ENCODE measurements at regions not wholly inside any gene's neighbourhood (a gene's known extent, or its start where the extent isn't known, plus 50 kb on each side); places are given as distances from the start of the nearest gene placed in this dataset.

DNA sequence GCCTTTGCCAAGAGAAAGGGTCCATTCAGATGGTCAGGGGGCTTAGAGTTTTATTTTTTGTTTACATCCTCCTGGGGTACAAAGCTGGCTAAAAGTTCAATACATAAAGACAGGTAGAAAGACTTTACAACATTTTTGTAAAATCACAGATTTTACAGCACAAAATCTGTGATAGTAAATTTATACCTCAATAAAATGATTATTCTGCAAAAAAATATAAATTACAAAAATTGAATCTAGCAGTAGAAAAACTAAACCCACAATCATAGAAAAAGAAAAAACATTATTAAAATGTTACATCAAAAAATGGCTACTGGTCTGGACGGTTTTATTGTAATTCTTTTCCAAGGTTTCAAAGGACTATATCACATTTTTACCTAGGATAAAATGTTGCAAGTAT is 674.2 kb upstream of the CHAC2 start:
- Histone ChIP-seq H3K9me1 (ENCODE audit: control insufficient read depth, extremely low read depth, insufficient read depth, low read length) (no peaks in the 10 kb centered on the region), H3K4me1 (ENCODE audit: control insufficient read depth, extremely low read depth, insufficient read depth, low read length) (no peaks in the 10 kb centered on the region), H3K9ac (ENCODE audit: control insufficient read depth, extremely low read depth, insufficient read depth, low read length) (no peak overlapping the region), H4K20me1 (ENCODE audit: control insufficient read depth, extremely low read depth, insufficient read depth, low read length) (no peaks in the 10 kb centered on the region), H3K4me3 (ENCODE audit: control insufficient read depth in 2 of 3, extremely low read depth in 1 of 3, insufficient read depth in 2 of 3, low read depth in 1 of 3, low read length in 3 of 3) (no peak overlapping the region), H3K27ac (ENCODE audit: control insufficient read depth, insufficient read depth, low read length) (no peak overlapping the region), H3K36me3 (ENCODE audit: control insufficient read depth in 2 of 2, extremely low read depth in 1 of 2, insufficient read depth in 2 of 2, low read length in 2 of 2) (no peaks in the 10 kb centered on the region), H3K27me3 (ENCODE audit: control insufficient read depth, extremely low read depth, insufficient read depth, low read length) (no peaks in the 10 kb centered on the region), H3K79me2 (ENCODE audit: control insufficient read depth, insufficient read depth, low read length) (no peaks in the 10 kb centered on the region), H2AFZ (ENCODE audit: control insufficient read depth, low read length) (no peak overlapping the region), H3K9me3 (ENCODE audit: control insufficient read depth, low read depth, low read length) (no peaks in the 10 kb centered on the region), H3K4me2 (ENCODE audit: control insufficient read depth, extremely low read depth, insufficient read depth, low read depth, low read length) (no peak overlapping the region)
- no peak for TF ChIP-seq EZH2 (IDR thresholded peaks at IDR 0.05; ENCODE audit: low read length)
- TF ChIP-seq, protein P1, sequence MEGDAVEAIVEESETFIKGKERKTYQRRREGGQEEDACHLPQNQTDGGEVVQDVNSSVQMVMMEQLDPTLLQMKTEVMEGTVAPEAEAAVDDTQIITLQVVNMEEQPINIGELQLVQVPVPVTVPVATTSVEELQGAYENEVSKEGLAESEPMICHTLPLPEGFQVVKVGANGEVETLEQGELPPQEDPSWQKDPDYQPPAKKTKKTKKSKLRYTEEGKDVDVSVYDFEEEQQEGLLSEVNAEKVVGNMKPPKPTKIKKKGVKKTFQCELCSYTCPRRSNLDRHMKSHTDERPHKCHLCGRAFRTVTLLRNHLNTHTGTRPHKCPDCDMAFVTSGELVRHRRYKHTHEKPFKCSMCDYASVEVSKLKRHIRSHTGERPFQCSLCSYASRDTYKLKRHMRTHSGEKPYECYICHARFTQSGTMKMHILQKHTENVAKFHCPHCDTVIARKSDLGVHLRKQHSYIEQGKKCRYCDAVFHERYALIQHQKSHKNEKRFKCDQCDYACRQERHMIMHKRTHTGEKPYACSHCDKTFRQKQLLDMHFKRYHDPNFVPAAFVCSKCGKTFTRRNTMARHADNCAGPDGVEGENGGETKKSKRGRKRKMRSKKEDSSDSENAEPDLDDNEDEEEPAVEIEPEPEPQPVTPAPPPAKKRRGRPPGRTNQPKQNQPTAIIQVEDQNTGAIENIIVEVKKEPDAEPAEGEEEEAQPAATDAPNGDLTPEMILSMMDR (optimal IDR thresholded peaks at IDR 0.05 in 1 of 3, IDR thresholded peaks at IDR 0.05 in 1 of 3, conservative IDR thresholded peaks at IDR 0.05 in 1 of 3; ENCODE audit: extremely low read depth in 1 of 3, insufficient read depth in 2 of 3, low read length in 3 of 3) = no peak
- DNase-seq (ENCODE audit: low read depth, low spot score) (no peak), FAIRE-seq (no peak)
- dilution Hi-C loops (cut with MboI; ENCODE audit: extremely low pct_ligation_motif_present, low sequenced_read_pairs) = no loop called here

DNA sequence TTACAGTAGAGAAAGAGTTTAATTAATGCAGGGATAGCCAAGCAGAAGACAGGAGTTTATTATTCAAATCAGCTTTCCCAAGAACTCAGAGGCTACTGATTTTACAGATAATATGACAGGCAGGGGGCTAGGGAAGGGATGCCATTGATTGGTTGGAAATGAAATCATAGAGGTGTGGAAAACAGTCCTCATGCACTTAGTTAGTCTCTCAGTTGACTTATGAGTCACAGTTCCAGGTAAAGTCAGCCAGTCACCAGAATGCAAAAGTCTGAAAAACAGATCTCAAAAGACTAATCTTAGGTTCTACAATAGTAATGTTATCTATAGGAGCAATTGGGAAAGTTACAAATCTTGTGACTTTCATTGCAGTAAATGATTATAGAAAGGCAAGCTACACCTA is 676.4 kb upstream of the CHAC2 start:
- no peaks in the 10 kb centered on the region for H3K27me3 ChIP-seq (ENCODE audit: control insufficient read depth, extremely low read depth, insufficient read depth, low read length)
- no peak overlapping the region for H3K27ac ChIP-seq (ENCODE audit: control insufficient read depth, insufficient read depth, low read length)
- FAIRE-seq = no peak
- no peaks in the 10 kb centered on the region for H3K36me3 ChIP-seq (ENCODE audit: control insufficient read depth in 2 of 2, extremely low read depth in 1 of 2, insufficient read depth in 2 of 2, low read length in 2 of 2)
- dilution Hi-C loops (cut with MboI; ENCODE audit: extremely low pct_ligation_motif_present, low sequenced_read_pairs) = no loop called here
- DNase-seq (ENCODE audit: low read depth, low spot score) = no peak
- TF ChIP-seq, protein P1 (optimal IDR thresholded peaks at IDR 0.05 in 1 of 3, IDR thresholded peaks at IDR 0.05 in 1 of 3, conservative IDR thresholded peaks at IDR 0.05 in 1 of 3; ENCODE audit: extremely low read depth in 1 of 3, insufficient read depth in 2 of 3, low read length in 3 of 3) = no peak
- TF ChIP-seq EZH2 (IDR thresholded peaks at IDR 0.05; ENCODE audit: low read length) = no peak
- H3K4me2 ChIP-seq (ENCODE audit: control insufficient read depth, extremely low read depth, insufficient read depth, low read depth, low read length) = no peak overlapping the region
- no peak overlapping the region for H3K4me3 ChIP-seq (ENCODE audit: control insufficient read depth in 2 of 3, extremely low read depth in 1 of 3, insufficient read depth in 2 of 3, low read depth in 1 of 3, low read length in 3 of 3)
- H3K9me1 ChIP-seq (ENCODE audit: control insufficient read depth, extremely low read depth, insufficient read depth, low read length) = no peaks in the 10 kb centered on the region
- no peaks in the 10 kb centered on the region for H4K20me1 ChIP-seq (ENCODE audit: control insufficient read depth, extremely low read depth, insufficient read depth, low read length)
- peaks cover 12% of the 10 kb centered on the region for H3K4me1 ChIP-seq (ENCODE audit: control insufficient read depth, extremely low read depth, insufficient read depth, low read length)
- no peaks in the 10 kb centered on the region for H3K79me2 ChIP-seq (ENCODE audit: control insufficient read depth, insufficient read depth, low read length)
- H3K9me3 ChIP-seq (ENCODE audit: control insufficient read depth, low read depth, low read length) = no peaks in the 10 kb centered on the region
- H2AFZ ChIP-seq (ENCODE audit: control insufficient read depth, low read length) = no peak overlapping the region
- H3K9ac ChIP-seq (ENCODE audit: control insufficient read depth, extremely low read depth, insufficient read depth, low read length) = no peak overlapping the region
